HEK293 (cell line): ENCODE measurements at regions not wholly inside any gene's neighbourhood (a gene's known extent, or its start where the extent isn't known, plus 50 kb on each side); places are given as distances from the start of the nearest gene placed in this dataset.

Experiments used
- CTCF ChIP-seq: fragments of 450-650 bp; formaldehyde crosslinking; IDR thresholded peaks from 2 replicates; pipeline ENCODE4 v1.5.1; 2016; ENCODE audit warnings: missing biosample characterization, missing genetic modification characterization
- HOXA7 ChIP-seq: sonication (generic); formaldehyde crosslinking; IDR thresholded peaks from 2 replicates; pipeline ENCODE4 v1.8.1; 2022; ENCODE audit warnings: missing genetic modification reagents, borderline replicate concordance
- ZNF23 ChIP-seq: fragments of 450-650 bp; formaldehyde crosslinking; IDR thresholded peaks from 2 replicates; pipeline ENCODE4 v1.5.1; 2016; ENCODE audit warnings: missing biosample characterization, missing genetic modification characterization, borderline replicate concordance
- ZNF324 ChIP-seq: fragments of 450-650 bp; formaldehyde crosslinking; IDR thresholded peaks from 2 replicates; pipeline ENCODE4 v1.5.1; 2016; ENCODE audit warnings: missing biosample characterization, missing genetic modification characterization
- ZNF426 ChIP-seq: fragments of 450-650 bp; formaldehyde crosslinking; IDR thresholded peaks from 2 replicates; pipeline ENCODE4 v1.5.1; 2017; ENCODE audit warnings: missing biosample characterization, missing genetic modification characterization, mild to moderate bottlenecking, inconsistent platforms, moderate library complexity
- ZNF747 ChIP-seq: fragments of 450-650 bp; formaldehyde crosslinking; IDR thresholded peaks from 2 replicates; pipeline ENCODE4 v1.5.1; 2016; ENCODE audit warnings: missing biosample characterization, missing genetic modification characterization
- ZSCAN5A ChIP-seq: fragments of 450-650 bp; formaldehyde crosslinking; IDR thresholded peaks from 2 replicates; pipeline ENCODE4 v1.5.1; 2016; ENCODE audit warnings: missing biosample characterization, missing genetic modification characterization

GRCh38 chr1:80722611-80723010 lies 1078.1 kb upstream of the ADGRL2 start:
- TF ChIP-seq ZNF23 (no peak), ZNF747 (tag by site-specific recombination) (no peak), ZNF324 (tag by site-specific recombination) (no peak), HOXA7 (CRISPR knock-in tag) (no peak), ZNF426 (tag by site-specific recombination) (no peak), ZSCAN5A (tag by site-specific recombination) (no peak), CTCF (no peak)
